HFFc6 (cell line): ENCODE measurements at regions not wholly inside any gene's neighbourhood (a gene's known extent, or its start where the extent isn't known, plus 50 kb on each side); places are given as distances from the start of the nearest gene placed in this dataset.
"Not testable (repeated sequence)": the region's sequence is repeated elsewhere in the genome, so short reads cannot be mapped to it uniquely, and the experiment has no call there.

Experiments used
- DNase-seq: peaks from one replicate; pipeline ENCODE4 v3.0.0-alpha.2; 2018
- H3K27ac Mint-ChIP-seq: 2 replicates; pipeline ENCODE4 v1.8.0; 2020; ENCODE audit warnings: mild to moderate bottlenecking, mixed read lengths
- H3K27me3 Mint-ChIP-seq: 2 replicates; pipeline ENCODE4 v1.8.0; 2021; ENCODE audit warnings: mild to moderate bottlenecking, moderate library complexity, mixed read lengths; ENCODE audit not compliant: insufficient read depth
- H3K36me3 Mint-ChIP-seq: 2 replicates; pipeline ENCODE4 v1.8.0; 2021; ENCODE audit warnings: low read depth, mixed read lengths
- H3K4me1 Mint-ChIP-seq: 2 replicates; pipeline ENCODE4 v1.8.0; 2020; ENCODE audit warnings: low read depth, mixed read lengths
- H3K4me3 Mint-ChIP-seq: 2 replicates; pipeline ENCODE4 v1.8.0; 2020; ENCODE audit warnings: mild to moderate bottlenecking, moderate library complexity, mixed read lengths
- H3K9me3 Mint-ChIP-seq: 2 replicates; pipeline ENCODE4 v1.8.0; 2020; ENCODE audit warnings: mild to moderate bottlenecking, mixed read lengths
- CTCF ChIP-seq: fragments of 200-600 bp; sonication (generic); IDR thresholded peaks from 2 replicates; pipeline ENCODE4 v1.5.0; 2021; ENCODE audit warnings: antibody characterized with exemption, mild to moderate bottlenecking

- Mint-ChIP-seq H3K9me3 (peaks cover 18% of the 10 kb centered on the region), H3K27ac (peak overlapping the region; percentile 85), H3K4me3 (peak overlapping the region; percentile 76), H3K36me3 (peaks cover 21% of the 10 kb centered on the region), H3K27me3 (no peaks in the 10 kb centered on the region; the same call in none of the 2 replicates), H3K4me1 (peaks cover 45% of the 10 kb centered on the region)
- peak; percentile 99 for TF ChIP-seq CTCF
- DNase-seq: peak; percentile 89
Observed at GRCh38 chr17:77331301-77331864, 190.6 kb downstream of the SEC14L1 start.

DNA sequence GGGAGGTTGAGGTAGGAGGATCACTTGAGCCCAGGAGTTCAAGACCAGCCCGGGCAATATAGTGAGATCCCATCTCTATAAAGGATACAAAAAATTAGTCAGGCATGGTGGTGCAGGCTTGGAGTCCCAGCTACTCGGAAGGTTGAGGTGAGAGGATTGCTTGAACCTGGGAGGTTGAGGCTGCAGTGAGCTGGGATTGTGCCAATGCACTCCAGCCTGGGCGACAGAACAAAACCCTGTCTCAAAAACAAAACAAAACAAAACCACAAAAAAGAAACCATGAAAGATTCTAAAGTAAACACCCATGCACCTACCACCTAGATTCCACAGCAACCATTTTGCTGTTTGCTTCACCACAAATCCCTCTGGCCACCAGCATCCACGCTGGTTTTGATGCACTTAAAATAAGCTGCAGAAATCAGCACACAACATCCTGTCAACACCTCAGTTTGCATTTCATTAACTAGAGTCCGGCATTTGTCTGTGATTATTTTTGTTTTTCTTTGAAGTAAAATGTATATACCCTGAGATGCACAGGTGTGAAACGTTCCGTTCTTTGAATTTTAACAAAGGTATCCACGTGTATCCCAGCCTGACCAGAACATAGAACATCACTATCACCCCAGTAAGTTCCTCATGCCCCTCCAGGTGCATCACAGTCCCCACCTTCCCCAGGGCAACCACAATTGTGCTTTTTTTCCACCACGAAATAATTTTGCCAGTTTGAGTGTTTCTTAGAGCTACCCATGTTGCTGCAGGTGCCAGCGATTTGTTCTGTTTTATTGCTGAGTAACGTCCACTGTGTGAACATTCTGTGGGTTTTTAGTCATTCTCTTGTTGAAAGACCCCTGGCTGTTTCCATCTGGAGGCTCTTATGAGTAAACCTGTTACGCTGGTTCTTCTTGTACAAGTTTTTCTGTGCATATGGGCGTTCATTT lies 191.5 kb downstream of the SEC14L1 start:
- H3K27me3 Mint-ChIP-seq: no peaks in the 10 kb centered on the region; the same call in none of the 2 replicates
- peaks cover 27% of the 10 kb centered on the region for H3K9me3 Mint-ChIP-seq
- H3K4me3 Mint-ChIP-seq: peak overlapping the region; percentile 76
- DNase-seq: no peak
- H3K36me3 Mint-ChIP-seq: peaks cover 30% of the 10 kb centered on the region
- H3K4me1 Mint-ChIP-seq: peaks cover 41% of the 10 kb centered on the region
- TF ChIP-seq CTCF: no peak
- H3K27ac Mint-ChIP-seq: peak overlapping the region; percentile 90

GRCh38 chr17:77332981-77333685 lies 192.4 kb downstream of the SEC14L1 start:
- TF ChIP-seq CTCF: peak; percentile 6; the same call in 1 of the 2 replicates
- Mint-ChIP-seq H3K4me3 (peak overlapping the region; percentile 64), H3K4me1 (peaks cover 41% of the 10 kb centered on the region), H3K9me3 (peaks cover 33% of the 10 kb centered on the region), H3K36me3 (peaks cover 35% of the 10 kb centered on the region), H3K27ac (peak overlapping the region; percentile 90), H3K27me3 (no peaks in the 10 kb centered on the region; the same call in none of the 2 replicates)
- DNase-seq: peak; percentile 93

- peaks cover 24% of the 10 kb centered on the region for H3K9me3 Mint-ChIP-seq
- no peak overlapping the region for H3K27ac Mint-ChIP-seq
- no peaks in the 10 kb centered on the region; the same call in 1 of the 2 replicates for H3K27me3 Mint-ChIP-seq
- H3K4me3 Mint-ChIP-seq: no peak overlapping the region
- H3K4me1 Mint-ChIP-seq: peaks cover 39% of the 10 kb centered on the region
- H3K36me3 Mint-ChIP-seq: peaks cover 41% of the 10 kb centered on the region
- no peak for TF ChIP-seq CTCF
- no peak for DNase-seq
Observed at GRCh38 chr17:77337150-77337549, 196.4 kb downstream of the SEC14L1 start.

DNA sequence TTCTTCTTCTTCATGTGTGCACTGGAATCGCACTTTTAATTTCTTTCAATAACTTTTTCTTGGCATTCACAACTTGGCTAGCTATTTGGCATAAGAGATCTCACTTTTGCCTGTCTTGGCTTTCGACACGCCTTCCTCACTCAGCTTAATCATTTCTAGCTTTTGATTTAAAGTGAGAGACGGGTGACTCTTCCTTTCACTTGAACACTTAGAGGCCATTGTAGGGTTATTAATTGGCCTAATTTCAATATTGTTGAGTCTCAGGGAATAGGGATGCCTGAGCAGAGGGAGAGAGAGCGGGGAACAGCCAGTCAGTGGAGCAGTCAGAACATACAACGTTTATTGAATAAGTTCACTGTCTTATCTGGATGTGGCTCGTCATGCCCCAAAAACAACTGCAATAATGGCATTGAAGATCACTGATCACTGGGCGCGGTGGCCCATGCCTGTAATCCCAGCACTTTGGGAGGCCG lies 200.3 kb downstream of the SEC14L1 start:
- no peak for TF ChIP-seq CTCF
- H3K27me3 Mint-ChIP-seq: peaks cover 2% of the 10 kb centered on the region; the same call in 1 of the 2 replicates
- H3K4me3 Mint-ChIP-seq: no peak overlapping the region
- no peak overlapping the region for H3K27ac Mint-ChIP-seq
- H3K36me3 Mint-ChIP-seq: peaks cover 52% of the 10 kb centered on the region
- peaks cover 45% of the 10 kb centered on the region for H3K4me1 Mint-ChIP-seq
- no peak for DNase-seq
- peaks cover 20% of the 10 kb centered on the region for H3K9me3 Mint-ChIP-seq

DNA sequence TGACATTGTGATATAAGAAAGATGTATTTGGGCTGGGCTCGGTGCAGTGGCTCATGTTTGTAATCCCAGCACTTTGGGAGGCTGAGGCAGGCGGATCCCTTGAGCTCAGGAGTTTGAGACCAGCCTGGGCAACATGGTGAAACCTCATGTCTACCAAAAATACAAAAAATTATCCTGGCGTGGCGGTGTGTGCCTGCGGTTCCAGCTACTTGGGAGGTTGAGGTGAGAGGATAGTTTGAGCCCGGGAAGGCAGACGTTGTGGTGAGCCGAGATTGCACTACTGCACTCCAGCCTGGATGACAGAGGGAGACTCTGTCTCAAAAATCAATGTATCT lies 201.9 kb downstream of the SEC14L1 start:
- H3K4me3 Mint-ChIP-seq: not testable (repeated sequence)
- H3K27ac Mint-ChIP-seq: peak overlapping the region; percentile 13; the same call in 1 of the 2 replicates

More for the DNA sequence above, 201.9 kb downstream of the SEC14L1 start:
- Mint-ChIP-seq H3K36me3 (peaks cover 39% of the 10 kb centered on the region), H3K4me1 (peaks cover 45% of the 10 kb centered on the region)
- DNase-seq, H3K27me3 Mint-ChIP-seq, H3K9me3 Mint-ChIP-seq: not testable (repeated sequence)
